ENCODE measurements at regions not wholly inside any gene's neighbourhood (a gene's known extent, or its start where the extent isn't known, plus 50 kb on each side); places are given as distances from the start of the nearest gene placed in this dataset.

- TF ChIP-seq CTCF (conservative IDR thresholded peaks at IDR 0.05; ENCODE audit: low read length): no peak
- no peak for TF ChIP-seq EZH2phosphoT487 (IDR thresholded peaks at IDR 0.05; ENCODE audit: borderline replicate concordance)
Measured at GRCh38 chr15:60155661-60156060, 151.6 kb downstream of the FOXB1 start.

Measured in Loucy (cell line).